H1 (cell line): ENCODE measurements at regions not wholly inside any gene's neighbourhood (a gene's known extent, or its start where the extent isn't known, plus 50 kb on each side); places are given as distances from the start of the nearest gene placed in this dataset.
A peak's percentile ranks its signal among the peaks of the same experiment; 100 is the strongest.
"Not testable (repeated sequence)": the region's sequence is repeated elsewhere in the genome, so short reads cannot be mapped to it uniquely, and the experiment has no call there.

Source experiments
- CTCF ChIA-PET: fragments of 300-600 bp; sonication (Branson Sonifier 250); formaldehyde crosslinking; loops from one replicate; lab custom pipeline; 2021; ENCODE audit not compliant: partially characterized antibody; lab: Charles Lee
- POLR2A ChIA-PET: fragments of 300-600 bp; sonication (Branson Sonifier 250); formaldehyde crosslinking; loops from one replicate; lab custom pipeline; 2021; ENCODE audit warnings: inconsistent platforms; ENCODE audit not compliant: partially characterized antibody; lab: Charles Lee
- DNase-seq, 2 experiments: peaks; one replicate each; pipeline versions ENCODE4 v3.0.0 to v3.0.0-alpha.2; 2010 to 2022; ENCODE audit warnings: low spot score in 2 of 2, low read depth in 1 of 2, mixed read lengths in 1 of 2
- FAIRE-seq: peaks from 2 replicates; lab custom pipeline; 2011; peaks lifted over from hg19 to GRCh38; lab: Jason Lieb, UNC
- H2AFZ ChIP-seq: 2 replicates; pipeline ENCODE4 v1.8.1; 2012; ENCODE audit warnings: low read length, inconsistent platforms
- H2AK5ac ChIP-seq: 2 replicates; pipeline ENCODE4 v1.6.1; 2013; ENCODE audit warnings: low read depth, low read length
- H2BK120ac ChIP-seq: replicated peaks from 2 replicates; pipeline ENCODE3; 2013; ENCODE audit warnings: low read depth, low read length, inconsistent platforms
- H2BK12ac ChIP-seq: 2 replicates; pipeline ENCODE4 v1.6.1; 2013; ENCODE audit warnings: low read depth, low read length
- H2BK15ac ChIP-seq: 2 replicates; pipeline ENCODE4 v1.6.1; 2013; ENCODE audit warnings: low read length
- H2BK20ac ChIP-seq: 2 replicates; pipeline ENCODE4 v1.6.1; 2013; ENCODE audit warnings: low read length
- H2BK5ac ChIP-seq: 2 replicates; pipeline ENCODE4 v1.6.1; 2013; ENCODE audit warnings: low read depth, low read length
- H3K14ac ChIP-seq: 2 replicates; pipeline ENCODE4 v1.6.1; 2013; ENCODE audit warnings: inconsistent platforms; ENCODE audit not compliant: insufficient read length
- H3K18ac ChIP-seq: 2 replicates; pipeline ENCODE4 v1.6.1; 2013; ENCODE audit warnings: low read length; ENCODE audit errors: extremely low read depth
- H3K23ac ChIP-seq: 2 replicates; pipeline ENCODE4 v1.6.1; 2013; ENCODE audit warnings: inconsistent platforms; ENCODE audit not compliant: insufficient read length
- H3K23me2 ChIP-seq: 2 replicates; pipeline ENCODE4 v1.6.1; 2013; ENCODE audit warnings: low read depth, low read length
- H3K27ac ChIP-seq: 2 replicates; pipeline ENCODE4 v1.6.1; 2011; ENCODE audit warnings: low read depth, low read length, inconsistent platforms
- H3K27me3 ChIP-seq, 4 experiments: replicated peaks in 1 of 4; 1 replicate in 1 of 4; 2 replicates in 3 of 4; pipeline versions ENCODE4 v1.6.1 to v1.8.1; 2011 to 2013; ENCODE audit warnings: low read length in 3 of 4, mild to moderate bottlenecking in 3 of 4, inconsistent platforms in 2 of 4, mixed read lengths in 2 of 4, moderate library complexity in 1 of 4; ENCODE audit not compliant: control insufficient read depth in 3 of 4, insufficient read depth in 3 of 4; ENCODE audit errors: extremely low read depth in 1 of 4
- H3K36me3 ChIP-seq, 4 experiments: 2 replicates each; pipeline versions ENCODE4 v1.6.1 to v1.8.1; 2011 to 2013; ENCODE audit warnings: mild to moderate bottlenecking in 4 of 4, low read length in 3 of 4, moderate library complexity in 2 of 4, control low read depth in 1 of 4, inconsistent platforms in 1 of 4; ENCODE audit not compliant: insufficient read depth in 4 of 4, control insufficient read depth in 2 of 4
- H3K4ac ChIP-seq: replicated peaks from 2 replicates; pipeline ENCODE3; 2013; ENCODE audit warnings: low read length, low read depth, mixed read lengths, inconsistent platforms; ENCODE audit not compliant: insufficient read length
- H3K4me1 ChIP-seq, 4 experiments: replicated peaks in 1 of 4; 1 replicate in 1 of 4; 2 replicates in 3 of 4; pipeline versions ENCODE4 v1.6.1 to v1.8.1; 2011 to 2013; ENCODE audit warnings: low read length in 3 of 4, inconsistent platforms in 2 of 4, mixed read lengths in 1 of 4; ENCODE audit not compliant: insufficient read depth in 4 of 4, control insufficient read depth in 3 of 4
- H3K4me2 ChIP-seq, 2 experiments: 2 replicates each; pipeline versions ENCODE4 v1.6.1 to v1.8.1; 2011 to 2013; ENCODE audit warnings: low read depth in 2 of 2, low read length in 2 of 2, control low read depth in 1 of 2, inconsistent platforms in 1 of 2, mild to moderate bottlenecking in 1 of 2; ENCODE audit not compliant: insufficient read depth in 1 of 2
- H3K4me3 ChIP-seq, 4 experiments: fragments of 200-600, 300-600 bp in 1 of 4; sonication (generic), shearing (Covaris generic), sonication (Bioruptor Twin) in 1 of 4; 2 replicates each; pipeline versions ENCODE4 v1.5.1 to v1.8.1; 2011 to 2016; ENCODE audit warnings: low read length in 4 of 4, low read depth in 3 of 4, control low read depth in 2 of 4, inconsistent platforms in 2 of 4, mild to moderate bottlenecking in 2 of 4, mixed read lengths in 1 of 4, moderate library complexity in 1 of 4; ENCODE audit not compliant: insufficient read depth in 2 of 4; ENCODE audit errors: extremely low read depth in 1 of 4
- H3K56ac ChIP-seq: replicated peaks from 2 replicates; pipeline ENCODE3; 2013; ENCODE audit warnings: low read depth, mild to moderate bottlenecking, mixed read lengths, low read length, inconsistent platforms; ENCODE audit not compliant: insufficient read length
- H3K79me1 ChIP-seq: 2 replicates; pipeline ENCODE4 v1.6.1; 2013; ENCODE audit warnings: low read depth, low read length, control low read depth
- H3K79me2 ChIP-seq, 2 experiments: 2 replicates each; pipeline versions ENCODE4 v1.6.1 to v1.8.1; 2012 to 2013; ENCODE audit warnings: low read length in 2 of 2, mild to moderate bottlenecking in 2 of 2, inconsistent platforms in 1 of 2; ENCODE audit not compliant: insufficient read depth in 2 of 2, control insufficient read depth in 1 of 2
- H3K9ac ChIP-seq, 4 experiments: replicated peaks in 1 of 4; 1 replicate in 1 of 4; 2 replicates in 3 of 4; pipeline versions ENCODE4 v1.6.1 to v1.8.1; 2011 to 2013; ENCODE audit warnings: low read depth in 3 of 4, low read length in 3 of 4, control low read depth in 2 of 4, mild to moderate bottlenecking in 2 of 4, moderate library complexity in 2 of 4, inconsistent platforms in 1 of 4; ENCODE audit errors: extremely low read depth in 1 of 4
- H3K9me3 ChIP-seq, 2 experiments: 2 replicates each; pipeline versions ENCODE4 v1.6.1 to v1.8.1; 2012 to 2013; ENCODE audit warnings: mild to moderate bottlenecking in 2 of 2, moderate library complexity in 2 of 2, control low read depth in 1 of 2, inconsistent platforms in 1 of 2, low read depth in 1 of 2, low read length in 1 of 2, mixed read lengths in 1 of 2; ENCODE audit not compliant: insufficient read depth in 2 of 2
- H4K20me1 ChIP-seq, 2 experiments: replicated peaks in 1 of 2; 2 replicates each; pipeline versions ENCODE3 to v1.8.1; 2011 to 2013; ENCODE audit warnings: inconsistent platforms in 2 of 2, low read length in 2 of 2, mild to moderate bottlenecking in 1 of 2; ENCODE audit not compliant: insufficient read depth in 2 of 2, control insufficient read depth in 1 of 2
- H4K5ac ChIP-seq: 2 replicates; pipeline ENCODE4 v1.6.1; 2013; ENCODE audit warnings: low read length, low read depth, mixed read lengths, inconsistent platforms; ENCODE audit not compliant: insufficient read length
- H4K8ac ChIP-seq: 2 replicates; pipeline ENCODE4 v1.8.0; 2013; ENCODE audit warnings: mild to moderate bottlenecking, moderate library complexity, low read length, inconsistent platforms; ENCODE audit not compliant: insufficient read depth; ENCODE audit errors: extremely low read depth
- H4K91ac ChIP-seq: replicated peaks from 2 replicates; pipeline ENCODE3; 2013; ENCODE audit warnings: low read length, mixed read lengths, inconsistent platforms; ENCODE audit not compliant: insufficient read length
- whole genome bisulfite sequencing, 2 experiments: shearing (Covaris generic) in 1 of 2; methylation state at CpG; one replicate each; pipeline versions ENCODE4 v1.1.6 to v1.1.7; 2013 to 2015; ENCODE audit warnings: low lambda C conversion rate in 2 of 2, mixed read lengths in 2 of 2, inconsistent platforms in 1 of 2, low coverage in 1 of 2, missing lambda C conversion rate in 1 of 2; ENCODE audit not compliant: insufficient replicate concordance in 2 of 2, insufficient coverage in 1 of 2, insufficient read length in 1 of 2; ENCODE audit errors: extremely low coverage in 1 of 2, missing lambda C conversion rate in 1 of 2; 5-methylcytosine and 5-hydroxymethylcytosine counted together

- H3K4me1 ChIP-seq, H4K91ac ChIP-seq, H3K9ac ChIP-seq, H4K5ac ChIP-seq, H2BK15ac ChIP-seq, H3K79me2 ChIP-seq, H3K27me3 ChIP-seq, H3K27ac ChIP-seq, H3K14ac ChIP-seq, H3K36me3 ChIP-seq, H3K23me2 ChIP-seq, H3K79me1 ChIP-seq, H2BK20ac ChIP-seq, H4K20me1 ChIP-seq, H2AK5ac ChIP-seq, H2AFZ ChIP-seq, H2BK12ac ChIP-seq, H4K8ac ChIP-seq, FAIRE-seq, H3K56ac ChIP-seq, H3K23ac ChIP-seq, H3K4ac ChIP-seq, H2BK5ac ChIP-seq, CTCF ChIA-PET, H3K18ac ChIP-seq, POLR2A ChIA-PET, H2BK120ac ChIP-seq: not testable (repeated sequence)
- peak in 1 of 2 experiments; percentile 49 for DNase-seq
- H3K4me2 ChIP-seq = peak overlapping the region; percentile 28 to 60
- 60% methylated on average over 15 of the region's 26 CpGs; no CpG with 5 or more reads in 1 of the 2 experiments for WGBS, 2 experiments
- H3K9me3 ChIP-seq = peaks cover 0 to 17% of the 10 kb centered on the region in 2 experiments; a peak in 2 of 4 replicates
- peak overlapping the region in 2 of 4 experiments; percentile 24 to 50; a peak in 4 of 8 replicates for H3K4me3 ChIP-seq
These were observed 248.5 kb upstream of the NPAP1 start for GRCh38 chr15:24427055-24427400.

GRCh38 chr15:24435075-24435820 is 240.3 kb upstream of the NPAP1 start:
- H3K9ac ChIP-seq, H3K27ac ChIP-seq, H4K8ac ChIP-seq, H3K14ac ChIP-seq, POLR2A ChIA-PET, H3K79me2 ChIP-seq, H3K79me1 ChIP-seq, H2BK12ac ChIP-seq, H2BK20ac ChIP-seq, H3K56ac ChIP-seq, H3K4ac ChIP-seq, H3K4me3 ChIP-seq, FAIRE-seq, H3K4me2 ChIP-seq, H4K20me1 ChIP-seq, H3K27me3 ChIP-seq, H2BK120ac ChIP-seq, H2AFZ ChIP-seq, DNase-seq, H2AK5ac ChIP-seq, H3K36me3 ChIP-seq, H4K5ac ChIP-seq, H3K23ac ChIP-seq, H4K91ac ChIP-seq, H3K23me2 ChIP-seq, H3K18ac ChIP-seq, H2BK5ac ChIP-seq, CTCF ChIA-PET, H2BK15ac ChIP-seq, H3K4me1 ChIP-seq: not testable (repeated sequence)
- peaks cover 0 to 13% of the 10 kb centered on the region in 2 experiments; a peak in 1 of 4 replicates for H3K9me3 ChIP-seq
- WGBS, 2 experiments = 67% methylated on average over 2 of the region's 2 CpGs; no CpG with 5 or more reads in 1 of the 2 experiments
